Ishikawa (cell line): ENCODE measurements at regions not wholly inside any gene's neighbourhood (a gene's known extent, or its start where the extent isn't known, plus 50 kb on each side); places are given as distances from the start of the nearest gene placed in this dataset.

Experiments
- CEBPB ChIP-seq: IDR thresholded peaks from 2 replicates; pipeline ENCODE4 v1.6.1; 2012
- CREB1 ChIP-seq: IDR thresholded peaks from 2 replicates; pipeline ENCODE4 v1.6.1; 2012; ENCODE audit warnings: low read depth
- EGR1 ChIP-seq: IDR thresholded peaks from 2 replicates; pipeline ENCODE4 v1.6.1; 2012
- EP300 ChIP-seq: IDR thresholded peaks from 2 replicates; pipeline ENCODE4 v1.6.1; 2012; ENCODE audit warnings: borderline replicate concordance
- FOXM1 ChIP-seq: IDR thresholded peaks from 2 replicates; pipeline ENCODE4 v1.6.1; 2012; ENCODE audit warnings: low read depth, borderline replicate concordance
- MAX ChIP-seq: IDR thresholded peaks from 2 replicates; pipeline ENCODE4 v1.6.1; 2012
- NFIC ChIP-seq: IDR thresholded peaks from 2 replicates; pipeline ENCODE4 v1.6.1; 2012
- RAD21 ChIP-seq: IDR thresholded peaks from 2 replicates; pipeline ENCODE4 v1.6.1; 2012; ENCODE audit warnings: low read depth
- REST ChIP-seq: IDR thresholded peaks from 2 replicates; pipeline ENCODE4 v1.6.1; 2012; ENCODE audit warnings: low read depth, mild to moderate bottlenecking
- TAF1 ChIP-seq: IDR thresholded peaks from 2 replicates; pipeline ENCODE4 v1.6.1; 2012; ENCODE audit warnings: low read depth, mild to moderate bottlenecking
- TCF12 ChIP-seq: IDR thresholded peaks from 2 replicates; pipeline ENCODE4 v1.6.1; 2012; ENCODE audit warnings: low read depth
- TEAD4 ChIP-seq: IDR thresholded peaks from 2 replicates; pipeline ENCODE4 v1.6.1; 2012
- USF1 ChIP-seq: IDR thresholded peaks from 2 replicates; pipeline ENCODE4 v1.6.1; 2012
- YY1 ChIP-seq: IDR thresholded peaks from 2 replicates; pipeline ENCODE4 v1.6.1; 2012; ENCODE audit warnings: low read depth
- ZBTB7A ChIP-seq: IDR thresholded peaks from 2 replicates; pipeline ENCODE4 v1.6.1; 2012; ENCODE audit warnings: low read depth

DNA sequence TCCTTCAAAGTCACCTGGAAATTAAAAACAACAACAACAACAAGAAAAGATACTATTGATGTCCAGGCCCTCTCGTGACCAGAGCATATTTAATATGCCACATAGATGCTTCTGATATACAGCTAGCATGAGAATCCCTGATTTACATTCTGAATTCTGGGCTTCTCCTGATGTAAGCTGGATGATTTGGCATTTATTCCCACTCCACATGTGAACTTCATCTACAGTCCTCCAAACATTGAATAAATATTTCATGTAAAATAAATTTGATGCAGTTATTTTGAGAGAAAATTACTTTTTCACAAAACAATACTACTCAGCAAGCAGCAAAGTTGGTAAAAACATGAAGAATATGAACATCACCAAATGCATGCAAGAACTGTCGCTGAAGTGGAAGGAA, 453.2 kb upstream of the SETBP1 start:
- TF ChIP-seq USF1 (no peak), RAD21 (no peak), ZBTB7A (no peak), EP300 (no peak), CEBPB (no peak), EGR1 (no peak), CREB1 (no peak)

DNA sequence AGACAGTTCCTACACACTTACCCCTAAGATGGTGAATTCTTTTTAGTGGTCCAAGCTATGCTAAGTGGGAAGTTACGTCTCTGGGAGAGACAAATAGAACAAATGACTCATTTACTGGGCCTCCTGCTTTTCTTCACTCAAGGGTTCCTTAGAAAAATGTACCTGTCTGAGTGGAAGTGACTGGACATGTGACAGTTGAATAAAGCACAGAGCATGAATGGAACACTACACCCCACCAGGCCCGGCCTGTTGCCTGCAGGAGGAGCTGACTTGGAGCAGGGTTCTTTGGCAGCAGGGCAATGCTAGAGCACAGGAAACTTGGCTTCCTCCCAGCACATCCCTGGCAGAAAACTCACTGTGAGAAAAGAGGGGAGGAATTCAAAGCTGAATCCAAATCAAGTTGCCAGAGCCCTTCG, 451.0 kb upstream of the SETBP1 start:
- TF ChIP-seq TCF12 (no peak), CEBPB (no peak), YY1 (no peak), NFIC (no peak), MAX (no peak), EP300 (no peak), TAF1 (no peak), REST (no peak), EGR1 (no peak), ZBTB7A (no peak), RAD21 (no peak), FOXM1 (no peak), CREB1 (no peak), USF1 (no peak), TEAD4 (no peak)

- TF ChIP-seq RAD21 (no peak), MAX (no peak), CEBPB (no peak), EP300 (no peak), ZBTB7A (no peak), NFIC (no peak), EGR1 (no peak), REST (no peak), FOXM1 (no peak), TEAD4 (no peak)
Measured at GRCh38 chr18:44231936-44232335, 448.8 kb upstream of the SETBP1 start.

DNA sequence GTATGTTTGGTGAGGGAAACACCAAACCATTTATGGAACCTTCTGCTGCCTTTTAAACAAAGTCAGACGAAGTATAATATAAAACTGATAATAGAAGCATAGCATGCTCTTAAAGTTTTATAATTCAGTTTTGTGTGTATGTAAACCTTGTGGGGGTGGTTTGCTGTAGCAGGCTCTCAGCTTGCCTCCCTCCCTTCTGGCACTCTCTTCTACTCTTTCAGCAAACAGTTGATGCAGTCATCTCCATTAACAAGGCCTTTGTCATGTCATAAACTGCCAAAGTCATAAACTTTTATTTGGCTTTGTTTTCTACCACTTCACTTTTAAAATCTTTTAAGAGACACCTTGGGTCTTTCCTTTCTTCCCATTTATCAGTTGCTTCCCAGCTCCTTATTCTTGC, 448.2 kb upstream of the SETBP1 start:
- no peak for TF ChIP-seq EGR1
- no peak for TF ChIP-seq TAF1
- TF ChIP-seq NFIC = no peak
- no peak for TF ChIP-seq RAD21
- no peak for TF ChIP-seq FOXM1
- TF ChIP-seq TCF12 = no peak
- no peak for TF ChIP-seq ZBTB7A
- no peak for TF ChIP-seq TEAD4
- TF ChIP-seq EP300 = no peak
- TF ChIP-seq YY1 = no peak
- TF ChIP-seq CEBPB = no peak
- TF ChIP-seq REST = no peak
- no peak for TF ChIP-seq CREB1
- TF ChIP-seq MAX = no peak
- TF ChIP-seq USF1 = no peak
